ENCODE measurements at regions not wholly inside any gene's neighbourhood (a gene's known extent, or its start where the extent isn't known, plus 50 kb on each side); places are given as distances from the start of the nearest gene placed in this dataset.

DNA sequence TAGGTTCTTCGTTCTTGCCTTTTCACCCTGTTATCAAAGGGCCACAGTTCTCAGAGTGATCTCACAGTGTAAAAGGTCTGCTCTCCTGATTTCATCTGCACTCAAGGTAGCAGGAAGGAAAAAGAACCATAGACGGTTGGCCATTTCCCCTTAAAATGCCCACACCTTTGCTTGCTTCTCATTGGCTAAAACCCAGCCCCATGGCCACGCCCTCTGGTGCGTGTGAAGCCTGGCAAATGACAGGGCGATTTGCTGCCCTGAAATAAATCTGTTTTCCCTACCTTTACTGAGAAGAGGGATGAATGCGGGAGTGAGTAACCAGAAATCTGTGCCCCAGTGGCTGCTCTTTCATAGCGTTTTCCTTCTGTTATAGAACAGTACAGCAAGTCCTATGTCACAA is 269.3 kb downstream of the POU4F1 start:
- TF ChIP-seq, protein P1, sequence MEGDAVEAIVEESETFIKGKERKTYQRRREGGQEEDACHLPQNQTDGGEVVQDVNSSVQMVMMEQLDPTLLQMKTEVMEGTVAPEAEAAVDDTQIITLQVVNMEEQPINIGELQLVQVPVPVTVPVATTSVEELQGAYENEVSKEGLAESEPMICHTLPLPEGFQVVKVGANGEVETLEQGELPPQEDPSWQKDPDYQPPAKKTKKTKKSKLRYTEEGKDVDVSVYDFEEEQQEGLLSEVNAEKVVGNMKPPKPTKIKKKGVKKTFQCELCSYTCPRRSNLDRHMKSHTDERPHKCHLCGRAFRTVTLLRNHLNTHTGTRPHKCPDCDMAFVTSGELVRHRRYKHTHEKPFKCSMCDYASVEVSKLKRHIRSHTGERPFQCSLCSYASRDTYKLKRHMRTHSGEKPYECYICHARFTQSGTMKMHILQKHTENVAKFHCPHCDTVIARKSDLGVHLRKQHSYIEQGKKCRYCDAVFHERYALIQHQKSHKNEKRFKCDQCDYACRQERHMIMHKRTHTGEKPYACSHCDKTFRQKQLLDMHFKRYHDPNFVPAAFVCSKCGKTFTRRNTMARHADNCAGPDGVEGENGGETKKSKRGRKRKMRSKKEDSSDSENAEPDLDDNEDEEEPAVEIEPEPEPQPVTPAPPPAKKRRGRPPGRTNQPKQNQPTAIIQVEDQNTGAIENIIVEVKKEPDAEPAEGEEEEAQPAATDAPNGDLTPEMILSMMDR (IDR thresholded peaks at IDR 0.05), result no peak
- TF ChIP-seq POLR2A (IDR thresholded peaks at IDR 0.05), result no peak

All from prostate gland (tissue), 2 donors.